ENCODE measurements at regions not wholly inside any gene's neighbourhood (a gene's known extent, or its start where the extent isn't known, plus 50 kb on each side); places are given as distances from the start of the nearest gene placed in this dataset.

DNA sequence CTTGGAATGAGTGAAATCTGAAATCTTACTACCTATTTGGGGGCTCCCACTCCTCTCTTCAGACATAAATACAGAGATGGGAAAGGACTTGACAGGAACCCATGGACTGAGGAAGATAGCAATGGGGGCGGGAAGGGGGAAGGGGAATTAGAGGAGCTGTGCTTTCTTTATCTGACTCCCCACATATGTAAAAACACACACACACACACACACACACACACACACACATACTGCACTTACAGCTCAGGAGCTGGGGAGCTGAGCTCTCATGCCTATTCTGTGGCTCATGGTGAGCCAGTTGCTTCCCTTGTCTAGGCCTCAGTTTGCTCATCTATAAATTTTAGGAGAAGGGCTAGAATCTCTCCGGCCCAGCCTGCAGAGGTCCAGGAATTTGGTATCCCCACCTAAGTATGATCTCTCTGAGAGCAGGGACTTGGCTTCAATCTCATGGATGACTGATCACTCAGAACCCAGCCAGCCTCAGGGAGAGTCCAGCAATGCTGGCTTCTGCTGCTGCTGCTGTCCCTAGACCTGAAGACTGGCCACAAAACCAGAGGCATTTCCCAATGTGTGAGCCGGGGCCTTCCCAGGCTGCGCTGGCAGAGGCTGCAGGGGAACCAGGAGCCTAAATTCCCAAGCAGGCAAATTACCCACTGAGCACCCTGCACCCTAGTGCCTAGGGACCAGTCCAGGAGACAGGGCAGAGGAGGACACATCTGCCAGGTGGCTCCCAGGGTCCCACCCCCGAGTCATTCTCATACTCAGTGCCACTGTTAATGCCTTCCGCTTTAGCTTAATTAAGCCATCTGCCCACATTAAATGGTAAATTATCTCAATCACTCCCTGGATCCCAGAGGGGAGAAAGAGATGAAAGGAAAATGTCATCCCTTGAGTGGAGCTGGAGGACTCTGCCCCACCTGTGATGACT, 57.5 kb upstream of the RBM15 start:
- H3K36me3 Mint-ChIP-seq (ENCODE audit: unreplicated experiment) = no peaks in the 10 kb centered on the region
- H3K4me1 Mint-ChIP-seq (ENCODE audit: unreplicated experiment) = no peaks in the 10 kb centered on the region
- TF ChIP-seq, protein P1, sequence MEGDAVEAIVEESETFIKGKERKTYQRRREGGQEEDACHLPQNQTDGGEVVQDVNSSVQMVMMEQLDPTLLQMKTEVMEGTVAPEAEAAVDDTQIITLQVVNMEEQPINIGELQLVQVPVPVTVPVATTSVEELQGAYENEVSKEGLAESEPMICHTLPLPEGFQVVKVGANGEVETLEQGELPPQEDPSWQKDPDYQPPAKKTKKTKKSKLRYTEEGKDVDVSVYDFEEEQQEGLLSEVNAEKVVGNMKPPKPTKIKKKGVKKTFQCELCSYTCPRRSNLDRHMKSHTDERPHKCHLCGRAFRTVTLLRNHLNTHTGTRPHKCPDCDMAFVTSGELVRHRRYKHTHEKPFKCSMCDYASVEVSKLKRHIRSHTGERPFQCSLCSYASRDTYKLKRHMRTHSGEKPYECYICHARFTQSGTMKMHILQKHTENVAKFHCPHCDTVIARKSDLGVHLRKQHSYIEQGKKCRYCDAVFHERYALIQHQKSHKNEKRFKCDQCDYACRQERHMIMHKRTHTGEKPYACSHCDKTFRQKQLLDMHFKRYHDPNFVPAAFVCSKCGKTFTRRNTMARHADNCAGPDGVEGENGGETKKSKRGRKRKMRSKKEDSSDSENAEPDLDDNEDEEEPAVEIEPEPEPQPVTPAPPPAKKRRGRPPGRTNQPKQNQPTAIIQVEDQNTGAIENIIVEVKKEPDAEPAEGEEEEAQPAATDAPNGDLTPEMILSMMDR (IDR thresholded peaks at IDR 0.05) = no peak
- H3K27me3 Mint-ChIP-seq (ENCODE audit: unreplicated experiment) = peaks cover 26% of the 10 kb centered on the region
- no peak overlapping the region for H3K4me3 Mint-ChIP-seq (ENCODE audit: unreplicated experiment)
- H3K27ac Mint-ChIP-seq (ENCODE audit: unreplicated experiment) = no peak overlapping the region
- no peak for DNase-seq (ENCODE audit: extremely low spot score, unreplicated experiment)
- no peaks in the 10 kb centered on the region for H3K9me3 Mint-ChIP-seq (ENCODE audit: unreplicated experiment)

DNA sequence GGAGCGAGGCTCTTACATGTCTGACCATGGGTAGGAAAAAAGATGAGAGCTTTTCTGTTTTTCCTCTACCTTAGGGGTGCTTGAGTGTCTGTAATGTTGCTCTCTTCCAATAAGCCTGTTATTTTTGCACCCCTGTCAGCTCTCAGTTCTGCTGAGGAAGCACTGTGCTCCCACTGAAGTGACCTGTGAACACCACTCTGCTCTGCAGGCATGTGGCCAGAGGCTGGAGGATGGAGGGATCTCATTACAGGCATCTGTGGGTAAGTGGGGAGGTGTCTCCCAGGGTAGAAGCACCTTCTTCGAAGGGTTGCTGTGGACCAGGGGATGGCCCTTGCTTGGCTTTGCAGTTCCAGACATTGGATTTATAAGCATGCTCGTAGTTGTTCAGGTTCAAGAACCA, 56.8 kb upstream of the RBM15 start:
- peaks cover 22% of the 10 kb centered on the region for H3K27me3 Mint-ChIP-seq (ENCODE audit: unreplicated experiment)
- TF ChIP-seq, protein P1 (IDR thresholded peaks at IDR 0.05) = no peak
- no peak overlapping the region for H3K27ac Mint-ChIP-seq (ENCODE audit: unreplicated experiment)
- H3K9me3 Mint-ChIP-seq (ENCODE audit: unreplicated experiment) = no peaks in the 10 kb centered on the region
- no peak for DNase-seq (ENCODE audit: extremely low spot score, unreplicated experiment)
- no peaks in the 10 kb centered on the region for H3K4me1 Mint-ChIP-seq (ENCODE audit: unreplicated experiment)
- no peaks in the 10 kb centered on the region for H3K36me3 Mint-ChIP-seq (ENCODE audit: unreplicated experiment)
- no peak overlapping the region for H3K4me3 Mint-ChIP-seq (ENCODE audit: unreplicated experiment)

DNA sequence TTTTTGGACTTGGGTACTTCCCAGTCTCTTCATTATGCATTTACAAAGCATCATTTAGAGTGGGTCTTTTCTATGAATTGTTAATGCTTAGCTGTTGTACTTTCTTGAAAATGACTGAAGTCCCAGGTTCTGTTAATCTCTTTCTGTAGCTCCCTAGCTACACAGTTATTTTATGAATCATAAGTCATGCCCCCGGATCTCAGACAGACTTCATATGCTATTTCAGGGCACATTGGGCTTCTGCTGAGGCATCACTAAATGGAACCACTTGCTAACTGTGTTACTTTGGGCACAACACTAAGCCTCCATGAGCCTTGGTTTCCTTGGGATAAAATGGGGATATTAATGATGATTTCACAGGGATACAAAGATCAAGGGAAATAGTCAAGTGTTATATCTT, 55.5 kb upstream of the RBM15 start:
- Mint-ChIP-seq H3K27me3 (ENCODE audit: unreplicated experiment) (peaks cover 17% of the 10 kb centered on the region), H3K9me3 (ENCODE audit: unreplicated experiment) (no peaks in the 10 kb centered on the region), H3K4me1 (ENCODE audit: unreplicated experiment) (no peaks in the 10 kb centered on the region), H3K36me3 (ENCODE audit: unreplicated experiment) (no peaks in the 10 kb centered on the region), H3K4me3 (ENCODE audit: unreplicated experiment) (no peak overlapping the region), H3K27ac (ENCODE audit: unreplicated experiment) (no peak overlapping the region)
- TF ChIP-seq, protein P1 (IDR thresholded peaks at IDR 0.05) = no peak
- DNase-seq (ENCODE audit: extremely low spot score, unreplicated experiment) = no peak

DNA sequence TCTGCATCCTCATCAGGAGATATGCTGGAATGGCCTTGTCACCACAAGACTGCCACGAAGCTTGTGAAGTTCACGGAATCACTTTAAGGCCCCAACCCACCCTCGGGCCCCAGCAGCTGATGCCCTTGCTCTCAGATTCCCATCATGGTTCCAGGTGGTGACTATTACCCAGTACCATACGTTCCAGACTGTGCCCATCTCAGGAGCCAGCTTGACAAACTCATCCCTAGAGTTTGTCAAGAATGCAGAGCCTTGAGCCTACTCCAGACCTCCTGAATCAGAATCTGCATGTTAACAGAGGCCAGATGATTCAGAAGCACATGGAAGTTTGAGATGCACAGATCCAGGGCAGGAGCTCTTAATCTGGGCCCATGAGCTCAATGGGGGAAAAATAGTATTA, 53.9 kb upstream of the RBM15 start:
- peaks cover 9% of the 10 kb centered on the region for H3K27me3 Mint-ChIP-seq (ENCODE audit: unreplicated experiment)
- no peak overlapping the region for H3K27ac Mint-ChIP-seq (ENCODE audit: unreplicated experiment)
- H3K4me3 Mint-ChIP-seq (ENCODE audit: unreplicated experiment) = no peak overlapping the region
- no peaks in the 10 kb centered on the region for H3K4me1 Mint-ChIP-seq (ENCODE audit: unreplicated experiment)
- H3K36me3 Mint-ChIP-seq (ENCODE audit: unreplicated experiment) = no peaks in the 10 kb centered on the region
- H3K9me3 Mint-ChIP-seq (ENCODE audit: unreplicated experiment) = no peaks in the 10 kb centered on the region
- TF ChIP-seq, protein P1 (IDR thresholded peaks at IDR 0.05) = no peak
- no peak for DNase-seq (ENCODE audit: extremely low spot score, unreplicated experiment)

DNA sequence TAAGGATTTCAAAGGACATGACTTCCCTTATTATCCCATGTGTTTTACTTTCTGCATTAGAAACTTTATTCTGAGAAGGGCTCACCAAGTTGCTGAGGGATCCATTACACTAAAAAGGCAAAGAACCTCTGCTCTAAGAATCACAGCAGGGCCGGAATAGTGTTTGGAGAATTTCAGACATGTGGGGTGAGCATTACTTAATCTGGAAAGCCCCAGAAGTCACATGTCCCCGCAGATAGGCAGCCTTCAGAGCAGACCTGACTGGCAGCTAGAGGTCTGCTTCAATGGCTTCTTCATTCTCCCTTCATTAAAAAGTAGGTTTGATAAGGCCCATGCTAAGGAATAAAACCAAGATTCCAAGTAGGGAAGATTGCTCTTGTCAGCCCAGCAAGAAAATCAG, 52.6 kb upstream of the RBM15 start:
- H3K4me3 Mint-ChIP-seq (ENCODE audit: unreplicated experiment) = no peak overlapping the region
- no peaks in the 10 kb centered on the region for H3K4me1 Mint-ChIP-seq (ENCODE audit: unreplicated experiment)
- no peaks in the 10 kb centered on the region for H3K36me3 Mint-ChIP-seq (ENCODE audit: unreplicated experiment)

More for the DNA sequence above, 52.6 kb upstream of the RBM15 start:
- no peak overlapping the region for H3K27ac Mint-ChIP-seq (ENCODE audit: unreplicated experiment)
- H3K27me3 Mint-ChIP-seq (ENCODE audit: unreplicated experiment) = peaks cover 9% of the 10 kb centered on the region
- no peaks in the 10 kb centered on the region for H3K9me3 Mint-ChIP-seq (ENCODE audit: unreplicated experiment)
- TF ChIP-seq, protein P1 (IDR thresholded peaks at IDR 0.05) = no peak
- DNase-seq (ENCODE audit: extremely low spot score, unreplicated experiment) = no peak

Data from osteocyte (in vitro differentiated cells).